ENCODE measurements at regions not wholly inside any gene's neighbourhood (a gene's known extent, or its start where the extent isn't known, plus 50 kb on each side); places are given as distances from the start of the nearest gene placed in this dataset.

DNA sequence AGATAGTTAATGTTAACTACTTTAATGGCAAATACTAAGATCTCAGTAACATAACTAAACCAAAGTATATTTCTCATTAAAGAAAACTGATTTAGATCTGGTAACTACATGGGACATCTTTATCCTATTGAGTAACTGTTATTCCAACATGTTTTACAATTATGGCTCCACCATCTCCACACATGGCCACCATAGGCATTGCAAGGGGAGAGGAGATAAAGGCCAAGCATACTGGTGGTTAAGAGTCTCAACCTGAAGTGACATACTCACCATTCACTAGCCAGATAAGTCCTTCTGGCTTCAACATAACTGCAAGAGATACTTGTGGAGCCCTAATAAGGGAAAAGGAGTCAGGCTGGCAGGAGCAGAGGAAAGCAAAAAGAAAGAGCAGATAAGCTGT lies 1586.4 kb upstream of the SPRY2 start:
- H4K5ac ChIP-seq (ENCODE audit: low read depth, low read length) = no peak overlapping the region
- in situ Hi-C loops (cut with MboI; ENCODE audit: low sequenced_read_pairs) (no loop called here), intact Hi-C loops (cut with micrococcal nuclease) (no loop called here), dilution Hi-C loops (cut with HindIII; ENCODE audit: low sequenced_read_pairs, unreplicated experiment) (no loop called here)
- H2BK20ac ChIP-seq (ENCODE audit: low read depth, low read length) = no peak overlapping the region
- H3K4me2 ChIP-seq (ENCODE audit: low read depth, low read length) = no peak overlapping the region
- H4K8ac ChIP-seq (ENCODE audit: low read depth in 2 of 2, low read length in 2 of 2) = no peak overlapping the region
- no peak for TF ChIP-seq SMC3 (IDR thresholded peaks at IDR 0.05; ENCODE audit: low read depth, low read length)
- TF ChIP-seq, protein P1, sequence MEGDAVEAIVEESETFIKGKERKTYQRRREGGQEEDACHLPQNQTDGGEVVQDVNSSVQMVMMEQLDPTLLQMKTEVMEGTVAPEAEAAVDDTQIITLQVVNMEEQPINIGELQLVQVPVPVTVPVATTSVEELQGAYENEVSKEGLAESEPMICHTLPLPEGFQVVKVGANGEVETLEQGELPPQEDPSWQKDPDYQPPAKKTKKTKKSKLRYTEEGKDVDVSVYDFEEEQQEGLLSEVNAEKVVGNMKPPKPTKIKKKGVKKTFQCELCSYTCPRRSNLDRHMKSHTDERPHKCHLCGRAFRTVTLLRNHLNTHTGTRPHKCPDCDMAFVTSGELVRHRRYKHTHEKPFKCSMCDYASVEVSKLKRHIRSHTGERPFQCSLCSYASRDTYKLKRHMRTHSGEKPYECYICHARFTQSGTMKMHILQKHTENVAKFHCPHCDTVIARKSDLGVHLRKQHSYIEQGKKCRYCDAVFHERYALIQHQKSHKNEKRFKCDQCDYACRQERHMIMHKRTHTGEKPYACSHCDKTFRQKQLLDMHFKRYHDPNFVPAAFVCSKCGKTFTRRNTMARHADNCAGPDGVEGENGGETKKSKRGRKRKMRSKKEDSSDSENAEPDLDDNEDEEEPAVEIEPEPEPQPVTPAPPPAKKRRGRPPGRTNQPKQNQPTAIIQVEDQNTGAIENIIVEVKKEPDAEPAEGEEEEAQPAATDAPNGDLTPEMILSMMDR (conservative IDR thresholded peaks at IDR 0.05; ENCODE audit: low read depth, low read length) = no peak
- no peak for TF ChIP-seq FOS (IDR thresholded peaks at IDR 0.05; ENCODE audit: low read depth, low read length)
- no peak for TF ChIP-seq POLR2A (IDR thresholded peaks at IDR 0.05; ENCODE audit: low read depth, low read length)
- no peak for TF ChIP-seq MAZ (IDR thresholded peaks at IDR 0.05; ENCODE audit: borderline replicate concordance, low read depth, low read length)
- TF ChIP-seq BHLHE40 (IDR thresholded peaks at IDR 0.05; ENCODE audit: low read depth, low read length) = no peak
- no peak for TF ChIP-seq RAD21 (IDR thresholded peaks at IDR 0.05; ENCODE audit: low read length)
- no peak for TF ChIP-seq USF2 (IDR thresholded peaks at IDR 0.05; ENCODE audit: low read depth, low read length)
- TF ChIP-seq RCOR1 (IDR thresholded peaks at IDR 0.05; ENCODE audit: insufficient replicate concordance, low read length) = no peak
- no peak overlapping the region for H3K4ac ChIP-seq (ENCODE audit: low read depth, low read length)
- no peak overlapping the region for H3K14ac ChIP-seq (replicated peaks; ENCODE audit: low read depth, low read length)
- H3K4me3 ChIP-seq (ENCODE audit: insufficient read depth, low read depth, low read length) = no peak overlapping the region
- no peak overlapping the region for H2AK5ac ChIP-seq (ENCODE audit: low read depth, low read length)
- H3K9me3 ChIP-seq (ENCODE audit: control insufficient read depth, insufficient read depth, low read length) = 0 out of 2 replicates have a peak, but pooled peaks cover 2% of the 10 kb centered on the region
- H2BK15ac ChIP-seq (ENCODE audit: low read depth, low read length) = no peak overlapping the region
- H2BK5ac ChIP-seq (ENCODE audit: low read depth, low read length, poor library complexity, severe bottlenecking) = no peak overlapping the region
- no peak for DNase-seq
- no peak overlapping the region for H4K91ac ChIP-seq (ENCODE audit: insufficient read depth, low read depth, low read length)
- H3K56ac ChIP-seq (ENCODE audit: extremely low read depth, insufficient read depth, low read length) = no peak overlapping the region
- ATAC-seq (ENCODE audit: low read depth) = no peak
- no peaks in the 10 kb centered on the region for H4K20me1 ChIP-seq (ENCODE audit: insufficient read depth, low read length)
- H3K27me3 ChIP-seq (ENCODE audit: control insufficient read depth, insufficient read depth, low read length) = no peaks in the 10 kb centered on the region
- no peak overlapping the region for H2AFZ ChIP-seq (replicated peaks; ENCODE audit: low read length, poor library complexity)
- H3K79me1 ChIP-seq (ENCODE audit: low read depth in 1 of 2, low read length in 2 of 2) = no peaks in the 10 kb centered on the region
- ChIA-PET POLR2A (ENCODE audit: unreplicated experiment) (no interaction called here), CTCF (no interaction called here)
- H2BK120ac ChIP-seq (ENCODE audit: low read depth, low read length) = no peak overlapping the region
- H3K36me3 ChIP-seq (ENCODE audit: control insufficient read depth, insufficient read depth, low read length) = no peaks in the 10 kb centered on the region
- no peaks in the 10 kb centered on the region for H3K9me1 ChIP-seq (ENCODE audit: insufficient read depth, low read length)
- H3K4me1 ChIP-seq (ENCODE audit: control insufficient read depth, insufficient read depth, low read length) = no peaks in the 10 kb centered on the region
- H3K9ac ChIP-seq (ENCODE audit: low read depth, low read length) = no peak overlapping the region
- H3K27ac ChIP-seq (ENCODE audit: insufficient read depth, low read length) = no peak overlapping the region
- H3K18ac ChIP-seq (ENCODE audit: low read depth, low read length) = no peak overlapping the region
- no peak overlapping the region for H3K23ac ChIP-seq (ENCODE audit: low read depth, low read length)
- BruUV-seq (replicated peaks) = no TSS peak
- H2AK9ac ChIP-seq (replicated peaks; ENCODE audit: low read depth, low read length, poor library complexity) = no peak overlapping the region

Data from IMR-90 (cell line).